ENCODE measurements at regions not wholly inside any gene's neighbourhood (a gene's known extent, or its start where the extent isn't known, plus 50 kb on each side); places are given as distances from the start of the nearest gene placed in this dataset.
"Not testable (repeated sequence)": the region's sequence is repeated elsewhere in the genome, so short reads cannot be mapped to it uniquely, and the experiment has no call there.

DNA sequence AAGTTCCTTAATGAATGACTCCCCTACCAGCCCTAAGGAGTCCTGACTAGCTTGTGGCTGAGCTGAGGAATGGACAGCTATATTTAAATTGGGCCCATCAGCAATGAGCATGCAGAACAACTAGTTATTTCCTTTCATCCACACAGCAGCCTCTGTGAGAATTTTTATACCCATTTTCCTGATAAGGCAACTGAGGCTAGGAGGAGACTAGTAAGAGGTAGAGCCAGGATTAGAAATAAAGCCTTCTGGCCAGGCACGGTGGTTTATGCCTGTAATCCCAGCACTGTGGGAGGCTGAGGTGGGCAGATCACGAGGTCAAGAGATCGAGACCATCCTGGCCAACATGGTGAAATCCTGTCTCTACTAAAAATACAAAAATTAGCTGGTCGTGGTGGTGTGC lies 55.9 kb upstream of the CYRIA start:
- not testable (repeated sequence) for TF ChIP-seq POLR2A (IDR thresholded peaks at IDR 0.05)
- TF ChIP-seq, protein P1, sequence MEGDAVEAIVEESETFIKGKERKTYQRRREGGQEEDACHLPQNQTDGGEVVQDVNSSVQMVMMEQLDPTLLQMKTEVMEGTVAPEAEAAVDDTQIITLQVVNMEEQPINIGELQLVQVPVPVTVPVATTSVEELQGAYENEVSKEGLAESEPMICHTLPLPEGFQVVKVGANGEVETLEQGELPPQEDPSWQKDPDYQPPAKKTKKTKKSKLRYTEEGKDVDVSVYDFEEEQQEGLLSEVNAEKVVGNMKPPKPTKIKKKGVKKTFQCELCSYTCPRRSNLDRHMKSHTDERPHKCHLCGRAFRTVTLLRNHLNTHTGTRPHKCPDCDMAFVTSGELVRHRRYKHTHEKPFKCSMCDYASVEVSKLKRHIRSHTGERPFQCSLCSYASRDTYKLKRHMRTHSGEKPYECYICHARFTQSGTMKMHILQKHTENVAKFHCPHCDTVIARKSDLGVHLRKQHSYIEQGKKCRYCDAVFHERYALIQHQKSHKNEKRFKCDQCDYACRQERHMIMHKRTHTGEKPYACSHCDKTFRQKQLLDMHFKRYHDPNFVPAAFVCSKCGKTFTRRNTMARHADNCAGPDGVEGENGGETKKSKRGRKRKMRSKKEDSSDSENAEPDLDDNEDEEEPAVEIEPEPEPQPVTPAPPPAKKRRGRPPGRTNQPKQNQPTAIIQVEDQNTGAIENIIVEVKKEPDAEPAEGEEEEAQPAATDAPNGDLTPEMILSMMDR (IDR thresholded peaks at IDR 0.05), result not testable (repeated sequence)

Data from esophagus squamous epithelium (tissue), 4 donors.